ENCODE measurements at regions not wholly inside any gene's neighbourhood (a gene's known extent, or its start where the extent isn't known, plus 50 kb on each side); places are given as distances from the start of the nearest gene placed in this dataset.

GRCh38 chr13:80462037-80462436 lies 121.1 kb upstream of the SPRY2 start:
- TF ChIP-seq PRDM15 (CRISPR knock-in tag; IDR thresholded peaks at IDR 0.05) (0 out of 2 replicates have a peak, but pooled peaks have one; percentile 25), RAD51 (IDR thresholded peaks at IDR 0.05) (no peak), HCFC1 (IDR thresholded peaks at IDR 0.05; ENCODE audit: low read length) (no peak), RUNX3 (IDR thresholded peaks at IDR 0.05; ENCODE audit: low read length) (peak; percentile 43; the same call in 1 of the 2 replicates), ATF7 (IDR thresholded peaks at IDR 0.05; ENCODE audit: low read depth) (0 out of 2 replicates have a peak, but pooled peaks have one; percentile 11)
- no peak overlapping the region for H3K4me2 ChIP-seq (ENCODE audit: control insufficient read depth, insufficient read depth)
- H3K9ac ChIP-seq (ENCODE audit: control insufficient read depth, insufficient read depth, low read length): no peak overlapping the region
- intact Hi-C loops (cut with micrococcal nuclease; ENCODE audit: unreplicated experiment) (no loop called here), in situ Hi-C loops (cut with MboI) (no loop called here)
- no peak overlapping the region for H3K27ac ChIP-seq (ENCODE audit: control insufficient read depth, insufficient read depth)
- BruUV-seq (replicated peaks): no TSS peak
- ChIA-PET POLR2A (interaction anchor here (1.2 to 2.1 kb wide), 3 partner anchors 8 to 62 kb away, joined by 4 to 5 read pairs (median 4); no protein-coding TSS in a partner anchor), CTCF (interaction anchor here (0.9 to 2.3 kb wide), 4 partner anchors 9 to 119 kb away, joined by 3 to 6 read pairs (median 4); no protein-coding TSS in a partner anchor), RAD21 (ENCODE audit: unreplicated experiment) (interaction anchor here (1.0 to 2.5 kb wide), 15 partner anchors 9 to 461 kb away, joined by 3 to 9 read pairs (median 5); no protein-coding TSS in a partner anchor), SMC1A (ENCODE audit: uncharacterized antibody, unreplicated experiment) (interaction anchor here (0.7 to 34.7 kb wide), 14 partner anchors 9 to 592 kb away, joined by 3 to 707 read pairs (median 4); no protein-coding TSS in a partner anchor)
- no peak for DNase-seq (ENCODE audit: low read depth, low spot score)
- no peaks in the 10 kb centered on the region for H3K79me2 ChIP-seq (ENCODE audit: control insufficient read depth, insufficient read depth, low read length)
- no peak overlapping the region for H3K4me3 ChIP-seq
- H2AFZ ChIP-seq (ENCODE audit: control insufficient read depth, low read depth, low read length): no peak overlapping the region
- no peaks in the 10 kb centered on the region for H4K20me1 ChIP-seq (ENCODE audit: control insufficient read depth, insufficient read depth)
- no peaks in the 10 kb centered on the region for H3K27me3 ChIP-seq (replicated peaks in 1 of 2; ENCODE audit: control insufficient read depth in 2 of 2, insufficient read depth in 2 of 2, low read length in 1 of 2)
- H3K36me3 ChIP-seq (ENCODE audit: control insufficient read depth in 2 of 2, insufficient read depth in 2 of 2, low read length in 1 of 2): no peaks in the 10 kb centered on the region
- ATAC-seq: peak; percentile 87
- no peak for FAIRE-seq
- H3K9me3 ChIP-seq (replicated peaks; ENCODE audit: control insufficient read depth, insufficient read depth, low read length): no peaks in the 10 kb centered on the region
- no peaks in the 10 kb centered on the region for H3K4me1 ChIP-seq (ENCODE audit: control insufficient read depth, insufficient read depth, low read length)
- 0% methylated on average over 1 of the region's 1 CpG for WGBS (ENCODE audit: insufficient coverage, insufficient replicate concordance, low lambda C conversion rate, missing lambda C conversion rate)

Data from GM12878 (cell line).